HG03457 (cell line): ENCODE measurements at regions not wholly inside any gene's neighbourhood (a gene's known extent, or its start where the extent isn't known, plus 50 kb on each side); places are given as distances from the start of the nearest gene placed in this dataset.

Source experiments
- ATAC-seq: cut with Tn5 transposase; IDR thresholded peaks from one replicate; pipeline ENCODE4 v1.9.1; 2021; ENCODE audit warnings: moderate number of reproducible peaks; ENCODE audit not compliant: unreplicated experiment

DNA sequence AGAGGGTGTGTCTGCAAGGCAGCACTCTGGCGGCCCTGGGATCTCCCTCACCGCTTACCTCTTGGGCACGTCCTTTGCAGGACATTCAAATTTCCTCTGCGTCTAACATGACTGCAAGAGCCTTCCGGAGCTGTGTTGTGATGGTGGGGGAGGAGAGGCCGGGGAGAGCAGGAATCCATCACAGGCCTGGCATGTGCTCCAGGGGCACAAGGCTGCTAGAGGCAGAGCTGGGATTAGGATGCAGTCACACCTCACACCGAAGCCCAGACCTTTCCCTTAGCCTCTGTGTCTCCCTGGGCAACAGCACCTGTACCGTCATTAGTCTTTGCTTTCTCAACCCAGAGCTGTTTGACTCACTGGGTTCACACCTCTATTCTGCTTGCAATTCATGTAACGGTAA lies 111.3 kb downstream of the CMPK2 start:
- no peak for ATAC-seq

DNA sequence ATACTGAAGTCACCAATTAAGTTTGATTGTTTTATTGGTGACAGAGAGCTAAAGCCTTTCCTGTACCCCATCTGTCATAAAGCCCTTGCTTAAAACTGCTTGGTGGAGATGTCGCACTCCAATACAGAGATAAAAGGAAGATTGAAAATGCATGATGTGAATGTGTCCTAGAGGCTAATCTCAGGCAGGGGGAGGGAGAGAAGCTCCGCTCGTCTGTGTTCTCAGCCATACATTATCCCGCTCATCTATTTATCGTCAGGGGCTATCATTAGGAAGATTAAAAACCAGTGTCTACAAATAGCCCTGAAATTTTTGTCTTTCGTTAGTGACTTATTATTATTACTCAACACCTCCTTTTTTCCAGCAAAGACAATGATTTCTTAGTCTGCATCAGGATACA lies 110.3 kb downstream of the CMPK2 start:
- ATAC-seq, result no peak

DNA sequence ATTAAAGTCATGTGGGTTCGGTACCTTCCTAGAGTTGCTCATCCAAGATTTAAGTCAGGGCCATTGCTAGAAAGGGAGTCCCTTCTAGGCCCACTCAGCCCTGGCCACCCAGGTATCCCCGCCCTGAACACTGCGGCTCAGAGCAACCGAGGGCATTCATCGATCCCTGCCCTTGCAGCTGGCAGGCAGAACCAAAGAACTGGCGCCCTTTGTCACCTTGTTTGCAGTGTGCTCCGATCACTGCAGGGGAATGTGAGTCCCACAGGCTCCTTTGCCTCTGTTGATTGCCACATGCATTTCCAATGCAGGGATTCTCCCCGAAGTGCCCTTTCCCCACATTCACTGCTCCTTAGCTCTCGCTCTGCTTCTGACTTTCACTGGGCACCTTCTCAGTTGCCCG lies 108.5 kb downstream of the CMPK2 start:
- ATAC-seq, result no peak

DNA sequence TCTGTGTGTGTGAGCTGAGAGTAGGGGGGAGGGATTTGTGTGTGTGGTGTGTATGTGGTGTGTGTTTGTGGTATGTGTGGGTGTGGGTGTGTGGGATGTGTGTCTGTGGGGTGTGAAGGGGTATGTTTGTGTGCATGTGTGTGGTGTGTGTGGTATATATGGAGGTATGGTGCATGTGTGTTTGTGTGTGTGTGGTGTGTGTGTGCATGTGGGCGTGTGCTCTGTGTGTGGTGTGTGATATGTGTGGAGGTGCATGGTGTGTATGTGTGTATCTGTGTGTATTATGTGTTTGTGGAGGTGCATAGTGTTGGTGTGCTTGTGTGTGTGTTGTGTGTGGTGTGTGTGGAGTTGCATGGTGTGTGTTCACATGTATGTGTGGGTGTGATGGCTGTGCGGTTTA lies 106.0 kb downstream of the CMPK2 start:
- no peak for ATAC-seq

DNA sequence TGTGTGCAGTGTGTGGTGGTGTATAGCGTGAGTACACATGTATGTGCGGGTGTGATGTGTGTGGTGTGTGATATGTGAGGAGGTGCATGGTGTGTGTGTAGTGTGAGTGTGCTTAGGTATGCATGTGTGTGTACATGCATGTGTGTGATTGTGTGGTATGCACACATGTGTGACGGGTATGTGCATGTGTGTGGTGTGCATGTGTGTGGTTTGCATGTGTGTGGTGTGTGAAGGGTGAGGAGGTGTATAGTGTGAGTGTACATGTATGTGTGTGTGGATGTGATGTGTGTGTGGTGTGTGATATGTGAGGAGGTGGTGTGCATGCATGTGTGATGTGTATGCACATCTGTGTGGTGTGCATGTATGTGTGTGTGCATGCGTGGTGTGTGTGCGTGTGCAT lies 105.6 kb downstream of the CMPK2 start:
- ATAC-seq, result no peak

DNA sequence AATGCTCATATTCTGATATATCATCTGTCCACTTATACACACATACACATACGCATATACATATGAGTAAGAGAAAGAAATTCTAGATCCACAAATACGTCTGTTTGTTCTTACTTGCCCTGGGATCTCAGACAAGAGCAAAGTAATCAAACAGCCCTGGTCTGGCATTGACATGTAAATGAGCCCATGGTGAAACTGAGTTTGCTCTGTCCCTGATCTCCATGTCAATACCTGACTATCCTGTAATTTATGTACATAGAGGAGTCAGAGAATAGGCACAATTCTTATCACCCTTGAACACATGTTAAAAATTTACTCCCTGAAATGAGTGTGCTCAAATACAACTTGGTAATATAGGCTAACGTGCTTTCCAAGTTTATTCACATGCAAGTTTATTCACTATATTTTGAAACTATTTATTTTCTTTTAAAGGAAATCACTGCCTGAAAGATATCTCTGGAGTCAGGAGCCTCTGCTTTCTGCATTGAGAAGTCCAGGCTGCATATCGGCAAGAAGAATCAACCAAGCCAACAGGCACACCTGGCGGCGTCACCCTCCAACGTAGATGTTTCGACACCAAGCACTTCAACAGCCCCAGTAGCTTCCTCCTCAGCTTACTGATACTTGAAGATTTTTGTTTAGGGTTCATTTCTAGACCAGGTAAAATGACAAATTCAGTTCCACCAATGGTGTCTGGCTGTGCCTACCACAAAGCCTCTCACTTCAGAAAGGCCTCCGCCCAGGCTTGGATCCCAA lies 100.6 kb downstream of the CMPK2 start:
- no peak for ATAC-seq

DNA sequence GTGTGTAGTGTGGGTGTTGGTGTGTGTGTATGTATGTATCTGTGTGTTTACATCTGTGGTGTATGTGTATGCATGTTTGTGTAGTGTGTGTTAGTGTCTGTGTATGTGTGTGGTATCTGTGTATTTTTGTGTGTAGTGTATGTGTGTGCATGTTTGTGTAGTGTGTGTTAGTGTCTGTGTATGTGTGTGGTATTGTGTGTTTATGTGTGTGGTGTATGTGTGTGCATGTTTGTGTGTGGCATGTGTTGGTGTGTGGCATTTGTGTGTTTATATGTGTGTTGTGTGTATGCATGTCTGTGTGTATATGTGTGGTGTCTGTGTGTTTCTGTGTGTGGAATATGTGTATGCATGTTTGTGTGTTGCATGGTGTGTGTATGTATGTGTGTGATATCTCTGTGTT lies 96.4 kb downstream of the CMPK2 start:
- ATAC-seq, result no peak

DNA sequence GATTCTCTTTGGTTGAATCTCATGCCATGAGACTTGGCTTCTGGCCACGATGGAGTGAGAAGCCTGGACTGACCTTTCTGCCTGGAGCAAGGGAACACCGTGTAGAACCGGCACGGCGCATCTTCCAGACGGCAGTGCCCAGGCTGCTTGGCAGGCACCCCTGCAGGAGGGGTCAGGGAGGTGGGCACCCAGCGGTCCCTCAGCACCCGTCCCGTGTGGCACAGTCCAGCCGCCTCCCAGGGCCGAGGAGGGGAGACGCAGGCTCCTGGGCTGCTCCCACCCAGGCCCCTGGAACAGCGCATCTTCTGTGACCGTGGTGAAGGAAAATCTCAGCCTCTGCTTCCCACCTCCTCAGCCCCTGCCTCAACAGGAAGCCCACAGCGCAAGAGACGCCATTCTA lies 95.7 kb downstream of the CMPK2 start:
- ATAC-seq, result no peak

DNA sequence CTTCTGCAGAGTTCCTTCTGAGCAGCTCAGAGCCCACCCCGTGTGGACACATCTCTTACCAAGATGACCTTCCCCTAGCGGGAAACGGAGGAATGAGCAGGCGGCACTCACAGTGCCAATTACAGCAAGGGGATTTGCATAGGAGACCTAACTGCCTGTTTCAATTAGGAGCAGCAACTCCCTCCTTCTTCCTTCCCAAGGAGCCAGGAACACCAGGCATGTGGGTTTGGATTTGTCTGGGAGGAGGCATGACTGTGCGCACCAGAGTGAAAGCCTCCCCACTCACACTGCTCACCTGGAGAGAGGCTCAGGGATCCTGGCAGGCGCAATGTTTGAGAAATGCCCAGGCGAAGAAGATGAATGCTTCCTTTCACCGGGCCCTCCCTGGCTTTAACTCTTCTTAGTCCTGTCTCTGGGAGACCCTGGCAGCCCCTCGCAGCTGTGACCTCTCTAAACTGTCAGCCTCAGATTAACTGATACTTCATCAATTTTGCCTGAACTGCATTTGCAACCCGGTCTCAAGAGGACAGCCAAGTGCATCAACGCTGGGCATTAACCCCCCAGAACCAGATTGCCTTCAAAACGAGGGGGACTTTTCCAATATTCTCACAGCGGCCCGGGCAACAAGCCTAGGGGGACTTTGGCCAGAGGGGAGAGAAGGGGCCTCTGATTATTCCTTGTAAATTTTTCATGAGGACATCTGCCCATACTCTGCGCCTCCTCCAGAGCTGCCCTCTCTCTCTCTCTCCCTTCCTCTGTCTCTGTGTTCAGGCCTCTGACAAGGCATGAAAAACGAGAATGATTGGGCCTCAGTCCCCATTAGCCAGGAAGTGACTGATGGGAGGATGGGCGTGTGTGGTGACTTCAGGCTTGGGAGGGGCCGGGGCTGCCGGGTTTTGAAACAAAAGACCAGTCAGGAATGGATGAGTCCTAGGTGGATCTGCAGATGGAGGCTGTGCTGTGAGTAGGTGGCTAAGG lies 93.8 kb downstream of the CMPK2 start:
- ATAC-seq, result no peak

DNA sequence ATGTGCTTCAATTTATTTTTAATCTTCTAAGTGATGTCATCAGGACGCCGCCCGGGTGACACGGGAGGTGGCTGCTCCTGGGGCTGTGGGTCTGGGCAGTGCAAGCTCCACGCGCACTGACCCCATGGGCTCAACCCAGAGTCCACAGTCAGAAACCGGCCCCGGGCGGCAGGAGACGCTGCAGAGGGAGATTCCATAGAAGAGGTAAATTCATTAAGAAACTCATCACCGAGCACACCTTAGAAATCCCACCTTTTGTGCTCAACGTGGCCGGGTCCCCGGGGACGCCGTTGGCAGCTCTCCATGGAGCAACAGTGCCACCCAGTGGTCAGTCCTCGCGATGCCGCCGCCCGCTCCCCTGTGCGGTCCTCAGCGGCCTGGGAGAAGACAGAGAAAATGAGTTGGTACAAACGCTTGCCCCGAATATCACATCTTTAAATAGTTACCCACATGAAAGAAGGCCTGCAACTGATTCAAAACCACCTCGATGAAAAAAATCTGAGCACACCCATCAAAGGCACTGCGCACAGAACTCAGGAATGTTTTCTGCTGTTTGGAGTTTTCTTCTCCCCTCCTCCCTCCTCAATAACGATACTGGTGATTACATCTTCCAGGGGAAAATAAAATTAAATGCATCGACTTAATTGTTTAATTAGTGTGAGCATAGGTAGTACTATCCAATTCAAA lies 92.6 kb downstream of the CMPK2 start:
- ATAC-seq, result peak; percentile 89

DNA sequence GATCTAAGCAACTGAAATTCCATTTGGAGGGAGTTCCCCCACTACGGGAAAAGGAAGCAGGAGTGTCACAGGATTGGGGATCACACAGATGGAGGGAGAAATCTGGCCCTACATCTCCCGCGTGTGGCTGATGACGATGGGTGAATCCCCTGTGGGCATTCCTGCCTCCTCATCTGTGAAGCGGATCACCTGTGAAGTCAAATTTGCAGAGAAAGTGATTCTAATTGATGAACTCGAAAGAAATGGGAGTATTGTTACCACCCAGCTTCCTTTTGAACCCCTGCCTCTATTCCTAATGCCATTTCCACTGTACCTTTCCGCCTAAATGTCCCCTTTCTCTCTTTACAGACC lies 92.0 kb downstream of the CMPK2 start:
- ATAC-seq, result no peak

DNA sequence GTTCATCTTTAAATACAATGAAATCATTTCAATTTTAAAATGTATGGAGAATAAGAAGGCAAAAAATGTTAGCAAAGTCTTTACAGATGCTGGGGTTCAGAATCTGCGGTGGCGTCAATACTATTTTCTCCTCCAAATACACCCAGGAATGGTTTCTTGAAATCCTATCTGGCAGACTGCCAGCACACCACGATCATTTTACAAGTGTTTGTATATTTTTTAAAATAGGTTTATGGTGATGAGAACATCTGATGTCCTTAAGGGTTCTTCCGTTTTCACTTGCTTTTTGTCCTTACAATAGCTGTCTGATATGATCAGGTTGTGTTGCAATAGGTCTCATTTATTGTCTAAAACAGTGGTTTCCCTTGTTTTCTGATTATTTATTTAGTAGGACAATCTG lies 89.6 kb downstream of the CMPK2 start:
- no peak for ATAC-seq

DNA sequence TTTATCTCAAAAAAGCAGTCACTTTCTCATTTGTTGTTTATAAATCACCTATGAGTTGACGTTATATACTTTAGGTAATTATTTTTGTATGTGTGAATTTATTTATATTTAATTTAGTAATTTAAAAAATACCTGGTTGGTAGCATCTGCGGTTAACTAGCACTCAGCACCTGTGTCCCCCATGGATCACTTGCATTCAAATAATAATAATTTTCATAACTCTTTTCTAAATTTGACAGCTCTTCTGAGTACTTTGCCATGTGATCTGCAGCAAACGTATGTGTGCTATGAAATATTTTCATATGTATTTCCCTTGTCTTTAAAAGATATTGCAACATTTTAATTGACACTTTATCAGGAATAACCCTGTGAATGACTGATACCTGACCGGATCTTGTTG lies 88.1 kb downstream of the CMPK2 start:
- ATAC-seq, result no peak

DNA sequence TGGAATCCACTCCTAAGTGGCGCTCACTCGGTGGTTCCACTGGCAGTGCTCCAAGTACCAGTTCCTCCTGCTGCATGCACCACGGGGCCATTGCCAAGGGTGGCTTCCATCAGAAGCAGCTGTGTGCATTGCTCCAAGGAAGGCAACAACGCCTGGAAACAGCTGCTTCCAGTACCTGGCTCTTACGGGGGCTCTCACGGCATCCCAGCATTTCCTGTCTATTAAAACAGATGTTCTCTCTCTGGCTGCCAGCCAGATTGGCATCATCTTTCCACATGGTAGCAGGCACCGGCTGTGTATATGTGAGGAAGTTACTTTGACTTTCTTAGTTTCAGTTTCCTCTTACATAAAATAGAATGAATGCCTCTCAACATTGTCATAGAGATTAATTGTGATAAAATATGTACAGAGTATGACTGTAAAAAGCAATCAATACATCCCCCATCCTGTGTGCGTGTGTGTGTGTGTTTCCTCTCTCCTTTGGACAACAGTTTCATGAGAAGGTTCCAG lies 84.9 kb downstream of the CMPK2 start:
- peak; percentile 76 for ATAC-seq

DNA sequence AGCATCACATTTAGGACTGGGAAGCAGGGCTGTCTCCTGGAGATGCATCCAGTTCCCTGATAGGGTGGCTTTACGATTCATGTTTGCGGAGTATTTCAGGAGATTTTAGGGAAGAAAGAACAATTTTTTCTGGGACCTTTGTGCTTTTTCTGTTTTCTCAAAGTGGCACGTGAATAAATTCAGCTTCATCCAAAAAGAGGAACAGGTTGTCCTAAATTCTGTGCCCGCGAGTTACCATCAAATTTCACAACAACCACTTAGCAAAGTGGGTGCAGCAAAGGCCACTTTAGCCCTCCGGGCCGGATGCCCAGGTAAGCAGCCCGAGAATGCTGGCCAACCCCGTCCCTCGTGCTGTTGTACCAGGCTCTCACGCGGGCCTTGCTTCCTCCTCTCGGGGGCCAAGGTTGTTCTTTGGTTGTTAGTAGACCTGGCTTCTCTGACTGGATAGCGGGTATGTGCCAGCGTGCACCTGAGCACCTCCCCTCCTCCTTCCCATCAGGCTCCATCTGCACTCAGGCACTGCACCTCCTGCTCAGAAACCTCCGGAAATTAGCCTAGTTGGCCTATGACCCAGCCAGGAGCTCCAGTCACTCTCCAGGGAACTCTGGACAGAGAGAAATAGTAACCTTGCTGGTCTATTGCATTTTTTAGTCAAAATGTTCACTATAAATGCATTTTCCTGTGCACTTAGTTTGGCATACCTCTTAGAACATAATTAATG lies 83.0 kb downstream of the CMPK2 start:
- ATAC-seq, result no peak

DNA sequence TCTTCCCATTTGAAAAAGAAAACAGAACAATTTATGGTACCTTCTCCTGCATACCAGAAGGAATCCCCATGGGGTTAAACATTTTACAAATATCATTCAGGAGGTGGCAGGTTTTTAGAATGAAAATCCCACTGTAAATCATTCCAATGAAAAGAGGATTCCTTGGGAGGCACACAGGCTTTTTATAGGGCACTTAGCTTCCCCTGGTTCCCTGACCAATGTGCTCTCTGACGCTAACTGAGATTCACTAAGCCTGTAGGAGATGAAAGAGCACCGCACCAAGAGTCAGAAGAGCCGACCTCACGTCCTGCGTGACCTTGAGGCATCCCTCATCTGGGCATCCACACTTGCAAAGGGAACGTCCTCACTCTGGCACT lies 82.5 kb downstream of the CMPK2 start:
- no peak for ATAC-seq

DNA sequence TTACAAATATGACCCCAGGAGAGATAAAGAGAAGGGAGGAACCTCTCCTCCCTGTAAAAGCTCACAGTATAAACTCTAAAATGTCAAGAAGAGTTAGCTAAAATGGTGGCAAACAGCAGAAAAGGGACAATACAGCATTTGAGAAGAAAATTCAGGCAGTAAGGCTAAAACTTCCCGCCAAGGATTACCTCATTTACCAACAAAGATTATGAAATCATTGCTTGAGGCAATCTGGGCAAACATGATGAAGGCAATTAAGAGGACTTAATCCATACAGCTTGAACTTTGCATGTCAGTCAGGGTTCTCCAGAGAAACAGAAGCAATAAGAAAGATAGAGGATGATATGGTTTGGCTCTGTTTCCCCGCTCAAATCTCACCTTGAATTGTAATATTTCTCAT lies 81.4 kb downstream of the CMPK2 start:
- no peak for ATAC-seq

DNA sequence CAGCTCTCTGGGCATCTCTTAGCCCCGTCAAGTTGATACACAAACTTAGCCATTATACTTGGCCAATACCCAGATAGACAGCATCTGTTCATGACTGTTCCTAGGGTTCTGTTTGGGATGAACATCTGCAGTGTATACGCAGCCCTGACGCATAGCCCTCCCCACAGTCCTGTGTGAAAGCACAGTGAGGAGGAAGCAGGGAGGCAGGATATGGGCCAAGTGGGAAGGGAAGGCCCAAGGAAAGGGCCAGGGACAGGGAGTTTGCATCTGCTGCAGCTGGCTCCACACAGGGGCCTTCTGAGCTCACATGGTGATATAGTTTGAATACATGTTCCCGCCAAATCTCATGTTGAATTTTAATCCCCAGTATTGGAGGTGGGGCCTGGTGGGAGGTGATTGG lies 80.2 kb downstream of the CMPK2 start:
- ATAC-seq, result no peak

DNA sequence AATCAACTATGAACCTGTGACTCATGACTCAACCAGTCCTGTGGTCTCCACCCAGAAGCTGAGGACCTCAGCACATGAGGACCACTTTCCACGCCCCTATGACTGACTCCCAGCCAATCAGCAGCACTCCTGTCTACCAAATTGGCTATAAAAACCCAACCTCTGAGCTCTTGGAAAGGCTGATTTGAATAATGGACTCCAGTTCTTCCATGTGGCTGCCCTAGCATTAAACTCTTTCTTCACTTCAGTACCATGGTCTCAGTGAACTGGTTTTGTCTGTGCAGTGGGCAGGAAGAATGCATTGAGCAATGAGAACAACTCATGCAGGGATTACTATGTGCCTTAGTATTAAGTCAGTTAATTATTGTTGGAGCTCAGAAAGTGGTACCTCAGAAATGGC lies 78.3 kb downstream of the CMPK2 start:
- no peak for ATAC-seq

DNA sequence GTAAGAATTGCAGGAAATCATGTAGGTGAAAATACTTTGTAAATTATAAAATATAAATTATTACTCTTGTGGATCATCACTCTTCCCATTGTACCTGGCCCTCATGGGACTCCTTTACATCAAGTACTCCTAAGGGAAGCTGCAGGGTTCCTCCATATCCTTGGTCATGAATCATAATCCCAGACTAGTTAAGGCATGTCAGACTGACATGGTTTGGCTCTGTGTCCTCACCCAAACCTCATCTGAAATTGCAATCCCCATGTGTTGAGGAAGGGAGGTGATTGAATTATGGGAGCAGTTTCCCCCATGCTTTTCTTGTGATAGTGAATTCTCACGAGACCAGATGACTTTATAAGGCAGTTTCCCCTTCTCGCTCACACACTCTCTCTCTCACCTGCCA lies 77.1 kb downstream of the CMPK2 start:
- no peak for ATAC-seq

DNA sequence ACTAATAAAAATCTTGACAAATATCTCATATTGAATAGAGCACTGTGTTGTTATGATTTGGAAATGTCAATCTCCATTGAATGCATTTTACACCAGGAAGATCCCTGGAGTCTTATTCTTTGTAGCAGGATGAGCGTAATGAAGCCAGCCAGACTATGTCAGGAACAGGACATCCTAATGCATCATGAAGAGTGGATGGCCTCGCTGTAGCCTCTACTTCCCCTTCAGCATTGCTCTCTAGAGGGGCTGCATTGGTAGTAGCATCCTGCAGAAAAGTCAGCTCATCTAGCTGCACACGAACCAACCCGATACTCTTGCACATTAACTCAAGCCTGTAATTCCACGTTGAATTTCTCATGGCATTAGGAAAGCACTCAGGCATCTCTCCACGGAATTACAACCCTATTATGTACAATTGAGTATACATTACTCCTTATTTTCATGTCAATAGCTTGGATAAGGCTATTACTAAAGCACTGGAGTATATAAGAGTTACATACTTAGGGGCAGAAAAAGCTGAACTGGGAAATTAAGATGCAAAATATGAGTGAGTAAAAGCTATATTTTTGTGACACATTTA lies 76.1 kb downstream of the CMPK2 start:
- no peak for ATAC-seq
